Vagina (tissue), 2 donors: ENCODE measurements at regions not wholly inside any gene's neighbourhood (a gene's known extent, or its start where the extent isn't known, plus 50 kb on each side); places are given as distances from the start of the nearest gene placed in this dataset.

ENCODE experiments used
- DNase-seq, 2 donors: peaks; one replicate each; pipeline ENCODE4 v3.0.0-alpha.2; 2017; ENCODE audit errors: extremely low spot score in 2 of 2
- H3K27ac ChIP-seq: fragments of 200-600 bp; sonication (generic); one replicate; pipeline ENCODE4 v1.5.1; 2019
- H3K27me3 ChIP-seq: fragments of 200-600 bp; sonication (generic); one replicate; pipeline ENCODE4 v1.5.1; 2019
- H3K36me3 ChIP-seq, 2 donors: fragments of 200-600 bp; sonication (generic); one replicate each; pipeline ENCODE4 v1.5.1; 2017 to 2019
- H3K4me1 ChIP-seq: fragments of 200-600 bp; sonication (generic); one replicate; pipeline ENCODE4 v1.5.1; 2019
- H3K4me3 ChIP-seq, 2 donors: fragments of 200-600 bp; sonication (generic); 1 replicate in 1 of 2; 2 replicates in 1 of 2; pipeline ENCODE4 v1.5.1; 2016 to 2019
- H3K9me3 ChIP-seq: fragments of 200-600 bp; sonication (generic); one replicate; pipeline ENCODE4 v1.5.1; 2019
- CTCF ChIP-seq, 3 experiments: fragments of 450-650 bp in 2 of 3; fragments of 200-600 bp in 1 of 3; sonication (generic) in 1 of 3; IDR thresholded peaks; one replicate each; pipeline ENCODE4 v1.5.1; 2017 to 2019; ENCODE audit warnings: antibody characterized with exemption in 3 of 3, mild to moderate bottlenecking in 2 of 3, moderate library complexity in 2 of 3
- POLR2A ChIP-seq, 2 donors: fragments of 450-650 bp; IDR thresholded peaks; one replicate each; pipeline ENCODE4 v1.6.1; 2017; ENCODE audit warnings: antibody characterized with exemption in 2 of 2, mild to moderate bottlenecking in 2 of 2, moderate library complexity in 2 of 2
- POLR2AphosphoS5 ChIP-seq, 2 donors: sonication (generic); formaldehyde crosslinking; IDR thresholded peaks; one replicate each; pipeline ENCODE4 v1.9.0; 2017; ENCODE audit warnings: antibody characterized with exemption in 2 of 2, mild to moderate bottlenecking in 2 of 2, low read depth in 1 of 2; ENCODE audit not compliant: insufficient read depth in 1 of 2
- intact Hi-C: fragments of 100-400 bp; cut with DNase I; formaldehyde crosslinking; loops from one replicate; pipeline ENCODE4 v1.15.1; 2023

- intact Hi-C loops: no loop called here
- Histone ChIP-seq H3K36me3 (no peaks in the 10 kb centered on the region), H3K27ac (no peak overlapping the region), H3K9me3 (no peaks in the 10 kb centered on the region), H3K4me1 (peaks cover 7% of the 10 kb centered on the region), H3K4me3 (no peak overlapping the region), H3K27me3 (no peaks in the 10 kb centered on the region)
- TF ChIP-seq POLR2A (IDR thresholded peaks at IDR 0.05) (no peak), POLR2AphosphoS5 (IDR thresholded peaks at IDR 0.05; ENCODE audit: insufficient read depth in 1 of 2, low read depth in 1 of 2) (no peak), CTCF (IDR thresholded peaks at IDR 0.05) (no peak)
- DNase-seq: no peak
Observed at GRCh38 chr4:142927721-142928120, 81.6 kb upstream of the INPP4B start.

GRCh38 chr4:142929526-142929925 lies 83.4 kb upstream of the INPP4B start:
- Histone ChIP-seq H3K27ac (no peak overlapping the region), H3K27me3 (no peaks in the 10 kb centered on the region), H3K4me3 (no peak overlapping the region), H3K4me1 (no peaks in the 10 kb centered on the region), H3K36me3 (no peaks in the 10 kb centered on the region), H3K9me3 (no peaks in the 10 kb centered on the region)
- no peak for DNase-seq
- intact Hi-C loops: no loop called here
- TF ChIP-seq CTCF (IDR thresholded peaks at IDR 0.05): no peak
- no peak for TF ChIP-seq POLR2AphosphoS5 (IDR thresholded peaks at IDR 0.05; ENCODE audit: insufficient read depth in 1 of 2, low read depth in 1 of 2)
- no peak for TF ChIP-seq POLR2A (IDR thresholded peaks at IDR 0.05)

- no peak for TF ChIP-seq POLR2AphosphoS5 (IDR thresholded peaks at IDR 0.05; ENCODE audit: insufficient read depth in 1 of 2, low read depth in 1 of 2)
- no peak for TF ChIP-seq CTCF (IDR thresholded peaks at IDR 0.05)
- TF ChIP-seq POLR2A (IDR thresholded peaks at IDR 0.05): no peak
- intact Hi-C loops: no loop called here
- no peaks in the 10 kb centered on the region for H3K27me3 ChIP-seq
Observed at GRCh38 chr4:142933207-142933606, 87.1 kb upstream of the INPP4B start.

GRCh38 chr4:142940425-142941330 lies 94.6 kb upstream of the INPP4B start:
- Histone ChIP-seq H3K36me3 (no peaks in the 10 kb centered on the region), H3K27me3 (no peaks in the 10 kb centered on the region), H3K9me3 (no peaks in the 10 kb centered on the region), H3K4me1 (no peaks in the 10 kb centered on the region), H3K27ac (no peak overlapping the region), H3K4me3 (no peak overlapping the region)
- DNase-seq: no peak
- no peak for TF ChIP-seq POLR2AphosphoS5 (IDR thresholded peaks at IDR 0.05; ENCODE audit: insufficient read depth in 1 of 2, low read depth in 1 of 2)
- no peak for TF ChIP-seq POLR2A (IDR thresholded peaks at IDR 0.05)
- TF ChIP-seq CTCF (IDR thresholded peaks at IDR 0.05): no peak
- intact Hi-C loops: no loop called here

More at GRCh38 chr4:142933207-142933606, 87.1 kb upstream of the INPP4B start:
- Histone ChIP-seq H3K4me3 (no peak overlapping the region), H3K9me3 (no peaks in the 10 kb centered on the region), H3K4me1 (no peaks in the 10 kb centered on the region), H3K27ac (no peak overlapping the region), H3K36me3 (no peaks in the 10 kb centered on the region)
- no peak for DNase-seq

- Histone ChIP-seq H3K4me1 (no peaks in the 10 kb centered on the region), H3K27me3 (no peaks in the 10 kb centered on the region), H3K9me3 (no peaks in the 10 kb centered on the region), H3K4me3 (no peak overlapping the region), H3K36me3 (no peaks in the 10 kb centered on the region), H3K27ac (no peak overlapping the region)
- intact Hi-C loops: no loop called here
- no peak for DNase-seq
- TF ChIP-seq CTCF (IDR thresholded peaks at IDR 0.05) (no peak), POLR2A (IDR thresholded peaks at IDR 0.05) (no peak), POLR2AphosphoS5 (IDR thresholded peaks at IDR 0.05; ENCODE audit: insufficient read depth in 1 of 2, low read depth in 1 of 2) (no peak)
Observed at GRCh38 chr4:142944565-142944964, 98.5 kb upstream of the INPP4B start.
